Sigmoid colon (tissue), 4 donors: ENCODE measurements at regions not wholly inside any gene's neighbourhood (a gene's known extent, or its start where the extent isn't known, plus 50 kb on each side); places are given as distances from the start of the nearest gene placed in this dataset.

Experiments
- CTCF ChIP-seq, 4 experiments: fragments of 450-650 bp in 3 of 4; fragments of 200-600 bp in 1 of 4; IDR thresholded peaks; one replicate each; pipeline ENCODE4 v1.5.1; 2016 to 2019; ENCODE audit warnings: antibody characterized with exemption in 4 of 4, mild to moderate bottlenecking in 3 of 4, moderate library complexity in 2 of 4
- EP300 ChIP-seq, 4 donors: sonication (generic); formaldehyde crosslinking; IDR thresholded peaks; one replicate each; pipeline ENCODE4 v1.6.1; 2017; ENCODE audit warnings: antibody characterized with exemption in 4 of 4
- POLR2A ChIP-seq, 2 donors: fragments of 450-650 bp; IDR thresholded peaks; one replicate each; pipeline ENCODE4 v1.6.1; 2016; ENCODE audit warnings: antibody characterized with exemption in 2 of 2, mild to moderate bottlenecking in 2 of 2, moderate library complexity in 2 of 2

- TF ChIP-seq CTCF (IDR thresholded peaks at IDR 0.05) = no peak
- no peak for TF ChIP-seq POLR2A (IDR thresholded peaks at IDR 0.05)
- TF ChIP-seq EP300 (IDR thresholded peaks at IDR 0.05) = no peak
Measured at GRCh38 chr21:31554511-31555022, 104.9 kb upstream of the SOD1 start.
